ENCODE measurements at regions not wholly inside any gene's neighbourhood (a gene's known extent, or its start where the extent isn't known, plus 50 kb on each side); places are given as distances from the start of the nearest gene placed in this dataset.

GRCh38 chr2:83368461-83368860 is 1090.6 kb downstream of the SUCLG1 start:
- no peak for TF ChIP-seq CTCF (optimal IDR thresholded peaks at IDR 0.05 in 1 of 3, IDR thresholded peaks at IDR 0.05 in 1 of 3, conservative IDR thresholded peaks at IDR 0.05 in 1 of 3; ENCODE audit: extremely low read depth in 1 of 3, insufficient read depth in 2 of 3, low read length in 3 of 3)
- no peak for TF ChIP-seq EZH2 (IDR thresholded peaks at IDR 0.05; ENCODE audit: low read length)
